HT-29 (cell line): ENCODE measurements at regions not wholly inside any gene's neighbourhood (a gene's known extent, or its start where the extent isn't known, plus 50 kb on each side); places are given as distances from the start of the nearest gene placed in this dataset.
A peak's percentile ranks its signal among the peaks of the same experiment; 100 is the strongest.

ENCODE experiments used
- DNase-seq: peaks from one replicate; pipeline ENCODE4 v3.0.0-alpha.2; 2015; ENCODE audit warnings: low spot score

- no peak for DNase-seq
Measured at GRCh38 chr5:2335733-2336515, 415.6 kb downstream of the IRX2 start.

- DNase-seq, result no peak
Measured at GRCh38 chr5:2335125-2335732, 416.2 kb downstream of the IRX2 start.

- no peak for DNase-seq
Measured at GRCh38 chr5:2334719-2335118, 416.8 kb downstream of the IRX2 start.

- DNase-seq, result no peak
Measured at GRCh38 chr5:2333291-2333690, 418.2 kb downstream of the IRX2 start.

DNA sequence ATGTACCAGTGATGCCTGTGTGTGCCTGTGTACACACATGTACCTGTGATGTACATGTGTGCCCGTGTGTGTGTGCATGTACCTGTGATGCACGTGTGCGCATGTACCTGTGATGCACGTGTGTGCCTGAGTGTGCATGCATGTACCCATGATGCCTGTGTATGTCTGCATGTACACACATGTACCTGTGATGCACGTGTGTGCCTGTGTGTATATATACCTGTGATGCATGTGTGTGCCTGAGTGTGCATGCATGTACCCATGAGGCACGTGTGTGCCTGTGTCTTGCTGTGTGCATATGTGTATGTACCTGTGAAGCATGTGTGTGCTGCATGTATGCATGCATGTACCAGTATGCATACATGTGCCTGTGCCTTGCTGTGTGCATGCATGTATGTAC, 419.0 kb downstream of the IRX2 start:
- DNase-seq, result no peak

DNA sequence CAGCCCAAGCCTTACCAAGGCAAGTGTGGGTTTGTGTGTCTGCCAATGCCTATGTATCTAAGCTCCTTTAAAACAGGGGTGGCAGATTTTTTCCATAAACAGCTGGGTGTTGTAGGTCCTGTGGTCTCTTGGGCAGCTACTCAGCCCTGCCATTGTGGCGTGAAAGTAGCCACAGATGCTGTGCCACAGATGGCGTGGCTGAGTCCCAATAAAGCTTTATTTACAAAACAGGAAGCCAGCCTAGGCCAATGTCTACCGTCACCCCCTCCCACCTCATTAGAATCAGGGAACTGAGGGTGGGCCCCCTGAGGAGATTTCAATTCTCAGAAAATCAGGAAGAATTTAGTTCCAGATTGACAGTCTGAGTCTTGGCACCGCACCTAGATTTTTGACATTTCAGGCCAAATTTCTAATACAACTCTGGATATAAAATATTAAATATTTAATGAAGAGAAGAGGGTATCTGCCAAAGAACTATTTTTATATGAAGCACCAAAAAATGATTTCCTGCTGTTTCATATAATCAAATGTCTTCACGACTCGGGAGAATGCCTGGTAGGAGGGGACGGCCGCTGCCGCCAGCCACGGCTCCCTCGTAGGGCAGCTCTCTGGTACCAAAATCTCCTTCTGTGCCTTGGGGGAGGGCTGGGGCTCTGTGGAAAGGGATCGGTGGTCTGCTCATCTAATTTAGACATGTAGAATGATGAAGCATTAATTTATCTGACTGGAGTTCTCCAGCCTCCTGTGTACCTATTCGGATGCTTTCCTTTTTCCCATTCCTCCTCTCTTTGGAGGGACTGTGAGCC, 420.9 kb downstream of the IRX2 start:
- no peak for DNase-seq

DNA sequence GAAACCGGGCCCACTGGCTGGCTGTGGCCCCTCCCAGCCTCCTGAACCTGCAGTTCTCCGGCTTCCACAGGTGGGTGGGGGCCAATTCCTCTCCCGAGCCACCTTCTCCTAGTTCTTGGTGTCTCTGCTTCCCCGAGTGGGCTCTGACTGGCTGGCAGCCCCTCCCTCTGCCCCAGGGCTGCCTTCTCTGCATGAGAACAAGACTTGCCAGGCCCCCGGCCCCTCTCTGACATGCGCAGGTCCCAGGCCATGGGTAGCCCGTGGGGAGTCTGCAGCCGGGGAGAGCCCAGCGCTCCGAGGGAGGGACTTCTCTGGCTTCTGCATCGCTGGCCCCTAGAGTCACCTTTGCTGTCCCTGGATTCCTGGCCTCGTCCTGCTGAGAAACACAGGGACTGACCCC, 421.7 kb downstream of the IRX2 start:
- no peak for DNase-seq

DNA sequence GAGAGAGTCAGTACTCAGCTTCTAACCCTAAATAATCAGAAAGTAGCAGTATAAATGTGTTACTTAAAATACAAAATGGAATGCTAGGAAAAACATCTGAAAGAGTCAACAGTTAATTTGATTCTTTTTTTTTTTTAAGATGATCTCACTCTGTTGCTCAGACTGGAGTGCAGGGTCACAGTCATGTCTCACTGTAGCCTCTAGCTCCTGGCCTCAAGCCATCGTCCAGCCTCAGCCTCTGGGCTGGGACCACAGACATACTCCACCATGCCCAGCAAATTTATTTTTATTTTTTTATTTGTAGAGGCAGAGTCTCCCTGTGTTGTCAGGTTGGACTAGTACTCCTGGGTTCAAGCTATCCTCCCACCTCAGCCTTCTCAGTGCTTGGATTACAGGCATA, 424.9 kb downstream of the IRX2 start:
- no peak for DNase-seq

GRCh38 chr5:2324788-2325187, 426.7 kb downstream of the IRX2 start:
- no peak for DNase-seq

- no peak for DNase-seq
Measured at GRCh38 chr5:2320611-2321010, 430.9 kb downstream of the IRX2 start.

GRCh38 chr5:2317540-2317939, 433.9 kb downstream of the IRX2 start:
- no peak for DNase-seq

- no peak for DNase-seq
Measured at GRCh38 chr5:2311851-2312250, 429.1 kb upstream of the IRX4 start.

DNA sequence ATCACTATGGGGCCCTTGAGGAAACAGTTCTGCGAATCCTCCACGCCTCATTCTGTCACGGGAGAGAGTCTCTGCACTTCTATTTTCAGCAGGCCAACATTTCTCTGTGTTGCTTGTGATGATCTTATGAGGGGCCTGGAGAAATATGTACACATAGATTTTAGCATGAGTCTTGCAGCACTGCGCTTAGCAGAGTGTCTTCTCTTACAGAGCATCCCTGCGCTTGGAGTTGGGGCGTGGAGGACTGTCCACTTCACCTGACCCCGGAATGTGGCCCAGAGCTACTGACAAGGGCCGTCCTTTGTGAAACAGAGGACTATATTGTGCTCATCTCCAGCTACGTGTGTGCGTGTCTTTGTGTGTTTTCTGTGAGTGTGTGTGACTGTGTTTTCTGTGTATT, 428.2 kb upstream of the IRX4 start:
- no peak for DNase-seq

- DNase-seq, result no peak
Measured at GRCh38 chr5:2307631-2308030, 424.9 kb upstream of the IRX4 start.

DNA sequence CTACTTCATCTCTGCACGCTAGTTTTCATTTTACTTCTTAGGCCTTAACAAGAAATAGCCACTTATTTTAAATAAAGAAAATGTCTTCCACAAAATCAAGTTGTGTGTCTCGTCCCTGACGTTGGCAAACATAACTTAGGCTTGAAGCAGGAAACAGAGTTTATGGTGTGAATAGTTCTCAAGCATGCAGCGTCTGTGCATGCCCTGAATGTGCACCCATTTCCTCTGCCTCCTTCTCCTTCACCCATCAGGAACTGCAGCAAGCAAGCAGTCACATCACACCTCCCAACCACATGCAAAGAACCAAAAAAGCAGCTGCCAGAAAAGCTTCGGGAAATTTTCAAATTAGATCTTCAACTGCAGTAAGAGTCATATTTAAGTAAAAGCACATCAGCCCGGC, 424.0 kb upstream of the IRX4 start:
- no peak for DNase-seq

DNA sequence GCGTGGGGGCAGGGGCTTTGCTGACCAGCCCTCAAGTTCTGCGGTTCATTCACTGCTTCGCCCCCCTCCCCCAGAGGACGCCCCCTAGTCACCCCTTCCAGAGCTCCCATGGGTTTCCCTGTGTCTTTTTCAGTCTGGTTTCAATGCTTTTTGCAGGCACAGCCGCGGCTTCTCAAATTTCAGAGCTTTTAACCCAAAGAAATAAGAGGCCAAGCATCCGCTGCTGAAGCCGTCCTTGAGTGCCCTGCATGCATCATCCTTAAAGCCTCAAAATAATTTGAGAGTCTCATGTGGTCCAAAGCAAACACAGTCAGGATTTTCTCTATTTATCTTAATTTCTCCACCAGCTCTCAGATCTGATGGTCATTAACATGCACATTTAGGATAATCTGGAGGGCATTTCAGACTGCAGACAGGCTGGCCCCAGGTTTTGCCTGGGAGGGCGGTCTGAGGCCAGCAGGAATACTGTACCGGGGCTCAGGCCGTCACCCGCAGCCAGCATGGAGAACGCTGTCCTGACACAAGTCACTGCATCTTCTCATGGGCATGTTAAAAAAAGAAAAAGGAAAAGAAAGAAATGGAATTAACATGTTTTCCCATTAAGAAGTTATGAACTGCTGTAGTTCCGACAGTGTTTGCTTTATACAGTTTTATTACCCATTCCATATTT, 420.8 kb upstream of the IRX4 start:
- DNase-seq, result no peak

DNA sequence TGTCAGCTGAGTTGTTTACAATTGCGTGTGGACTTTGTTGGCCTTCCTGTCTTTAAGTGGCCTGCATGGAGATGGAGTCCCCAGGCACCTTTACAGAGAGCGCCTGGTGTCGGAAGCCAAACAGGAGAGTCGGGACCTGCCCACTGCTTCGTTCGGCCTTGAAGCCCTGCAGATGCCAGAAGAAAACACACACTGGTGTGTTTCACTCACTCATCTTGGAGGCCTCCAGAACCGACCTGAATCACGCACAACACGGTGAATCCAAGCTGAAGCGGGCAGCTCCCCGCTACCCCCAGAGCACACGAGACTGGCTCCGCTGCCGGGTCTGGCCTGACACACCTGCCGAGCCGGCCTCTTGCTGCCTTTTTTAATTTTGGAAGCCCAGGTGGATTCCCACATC, 419.4 kb upstream of the IRX4 start:
- DNase-seq, result no peak

DNA sequence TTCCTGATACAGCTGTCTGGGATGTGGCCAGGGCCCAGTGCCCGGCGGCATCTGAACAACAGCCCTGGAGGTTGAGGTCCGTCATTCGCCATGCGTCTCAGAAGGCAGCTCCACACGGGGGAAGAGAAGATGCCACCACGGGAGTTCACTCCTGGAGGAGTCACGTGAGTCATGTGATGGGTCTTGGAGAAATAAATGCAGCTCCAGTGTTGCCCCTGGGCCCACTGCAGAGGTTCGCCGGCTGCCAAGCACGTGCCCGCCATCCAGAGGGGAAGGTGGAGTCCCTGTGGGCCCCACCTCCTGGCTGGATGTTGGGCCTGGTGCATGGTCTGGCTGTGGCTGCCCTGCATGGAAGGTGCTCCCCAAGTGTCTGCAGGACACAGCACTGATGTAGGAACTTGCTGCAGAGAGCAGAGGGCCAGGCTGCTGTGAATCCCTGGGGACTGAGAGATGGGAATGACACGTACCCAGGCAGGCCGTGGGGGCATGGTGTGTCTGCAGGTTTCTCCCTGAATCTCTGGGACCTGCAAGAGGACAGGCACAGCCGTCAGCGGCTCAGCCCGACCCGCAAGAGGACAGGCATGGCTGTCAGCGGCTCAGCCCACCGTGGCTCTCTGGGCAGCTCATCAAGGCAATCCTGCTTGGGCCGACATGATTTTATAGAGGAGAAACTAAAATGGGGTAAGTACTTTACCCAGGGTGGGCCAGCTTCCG, 418.3 kb upstream of the IRX4 start:
- no peak for DNase-seq

DNA sequence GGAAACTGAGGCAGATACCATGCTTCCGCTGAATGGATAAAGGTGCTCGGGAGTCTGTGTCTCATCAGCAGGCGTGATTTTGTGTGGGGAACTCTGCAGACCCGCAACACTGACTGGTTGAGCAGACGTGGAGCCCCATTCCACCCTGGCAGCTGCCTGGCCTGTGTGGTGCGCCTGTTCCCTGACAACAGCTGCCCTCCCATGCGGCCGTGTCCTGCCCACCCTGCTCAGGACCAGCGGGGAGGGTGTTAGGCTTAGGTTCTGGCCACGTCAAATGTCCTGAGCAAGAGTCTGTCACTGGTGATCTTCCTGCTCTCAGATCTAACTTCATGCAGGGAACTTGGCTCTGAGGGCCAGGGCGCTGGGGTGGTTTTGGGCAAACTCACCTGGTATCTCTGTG, 417.7 kb upstream of the IRX4 start:
- no peak for DNase-seq

DNA sequence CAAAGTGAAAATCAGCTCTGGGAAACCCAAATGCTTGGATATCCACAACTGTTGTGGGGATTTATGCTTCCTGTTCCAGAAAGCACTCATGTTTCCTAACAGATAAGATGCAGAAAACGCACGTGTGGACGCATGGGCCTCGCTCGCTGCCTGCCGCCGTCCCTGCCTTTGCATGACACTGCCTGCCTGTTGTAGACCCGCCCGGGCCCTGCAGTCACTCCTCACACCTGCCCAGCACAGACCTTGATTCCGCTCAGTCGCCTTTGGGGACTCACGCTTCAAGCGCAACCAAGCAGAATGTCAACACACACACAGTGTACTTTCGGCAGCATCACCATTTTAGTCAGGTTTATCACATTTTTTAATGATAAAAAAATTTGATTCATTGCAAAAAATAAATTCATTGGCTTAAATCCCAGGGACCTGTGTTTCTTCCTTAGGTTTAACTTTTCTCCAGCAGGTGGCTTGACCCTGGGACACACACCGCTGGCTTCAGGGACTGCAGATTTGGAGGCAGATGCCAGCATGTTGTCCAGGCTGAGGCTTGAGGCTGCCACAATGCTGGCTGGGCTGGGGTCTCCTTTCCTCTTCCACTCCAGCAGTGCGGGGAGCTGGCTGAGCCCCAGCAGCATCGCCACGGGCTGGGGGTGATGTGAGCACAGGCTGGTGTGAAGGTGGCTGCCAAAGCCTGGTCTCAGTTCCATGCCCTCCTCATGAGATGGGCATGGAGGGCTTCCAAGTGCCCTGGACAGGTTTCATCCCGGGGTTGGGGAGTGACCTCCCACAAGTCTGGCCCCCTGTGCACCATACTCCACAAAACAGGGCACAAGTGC, 416.9 kb upstream of the IRX4 start:
- DNase-seq, result peak; percentile 20

GRCh38 chr5:2298781-2299180, 416.1 kb upstream of the IRX4 start:
- no peak for DNase-seq
